ENCODE measurements at regions not wholly inside any gene's neighbourhood (a gene's known extent, or its start where the extent isn't known, plus 50 kb on each side); places are given as distances from the start of the nearest gene placed in this dataset.
"Not testable (repeated sequence)": the region's sequence is repeated elsewhere in the genome, so short reads cannot be mapped to it uniquely, and the experiment has no call there.

DNA sequence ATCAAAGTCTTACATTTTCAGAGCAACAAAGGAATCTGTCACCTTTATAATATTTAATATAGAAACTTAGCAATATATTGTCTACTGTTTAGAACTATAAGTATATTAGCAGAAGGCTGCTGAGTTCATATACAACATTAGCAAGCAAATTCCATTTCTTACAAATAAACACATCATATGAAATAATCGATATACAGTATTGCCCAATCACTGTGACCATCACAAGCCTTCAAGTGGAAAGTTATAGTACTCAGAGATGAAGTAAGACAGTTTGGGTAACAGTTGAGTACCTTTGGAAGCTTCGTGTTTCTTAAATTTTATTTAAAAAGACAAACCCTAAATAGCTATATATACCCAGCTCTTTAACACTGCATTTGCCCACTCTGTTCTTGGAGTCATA, 135.2 kb upstream of the IRX1 start:
- intact Hi-C loops (cut with DNase I) = no loop called here
- Histone ChIP-seq H3K9me3 (no peaks in the 10 kb centered on the region), H3K27ac (no peak overlapping the region), H3K4me1 (replicated peaks) (no peaks in the 10 kb centered on the region), H3K27me3 (replicated peaks; ENCODE audit: insufficient read depth) (no peaks in the 10 kb centered on the region), H3K4me3 (no peak overlapping the region), H3K36me3 (no peaks in the 10 kb centered on the region)
- TF ChIP-seq POLR2A (IDR thresholded peaks at IDR 0.05) (no peak), POLR2AphosphoS5 (IDR thresholded peaks at IDR 0.05) (no peak)
- TF ChIP-seq, protein P1, sequence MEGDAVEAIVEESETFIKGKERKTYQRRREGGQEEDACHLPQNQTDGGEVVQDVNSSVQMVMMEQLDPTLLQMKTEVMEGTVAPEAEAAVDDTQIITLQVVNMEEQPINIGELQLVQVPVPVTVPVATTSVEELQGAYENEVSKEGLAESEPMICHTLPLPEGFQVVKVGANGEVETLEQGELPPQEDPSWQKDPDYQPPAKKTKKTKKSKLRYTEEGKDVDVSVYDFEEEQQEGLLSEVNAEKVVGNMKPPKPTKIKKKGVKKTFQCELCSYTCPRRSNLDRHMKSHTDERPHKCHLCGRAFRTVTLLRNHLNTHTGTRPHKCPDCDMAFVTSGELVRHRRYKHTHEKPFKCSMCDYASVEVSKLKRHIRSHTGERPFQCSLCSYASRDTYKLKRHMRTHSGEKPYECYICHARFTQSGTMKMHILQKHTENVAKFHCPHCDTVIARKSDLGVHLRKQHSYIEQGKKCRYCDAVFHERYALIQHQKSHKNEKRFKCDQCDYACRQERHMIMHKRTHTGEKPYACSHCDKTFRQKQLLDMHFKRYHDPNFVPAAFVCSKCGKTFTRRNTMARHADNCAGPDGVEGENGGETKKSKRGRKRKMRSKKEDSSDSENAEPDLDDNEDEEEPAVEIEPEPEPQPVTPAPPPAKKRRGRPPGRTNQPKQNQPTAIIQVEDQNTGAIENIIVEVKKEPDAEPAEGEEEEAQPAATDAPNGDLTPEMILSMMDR (IDR thresholded peaks at IDR 0.05) = no peak
- no peak for DNase-seq (ENCODE audit: low spot score)
- WGBS = 86% methylated on average over 2 of the region's 2 CpGs

DNA sequence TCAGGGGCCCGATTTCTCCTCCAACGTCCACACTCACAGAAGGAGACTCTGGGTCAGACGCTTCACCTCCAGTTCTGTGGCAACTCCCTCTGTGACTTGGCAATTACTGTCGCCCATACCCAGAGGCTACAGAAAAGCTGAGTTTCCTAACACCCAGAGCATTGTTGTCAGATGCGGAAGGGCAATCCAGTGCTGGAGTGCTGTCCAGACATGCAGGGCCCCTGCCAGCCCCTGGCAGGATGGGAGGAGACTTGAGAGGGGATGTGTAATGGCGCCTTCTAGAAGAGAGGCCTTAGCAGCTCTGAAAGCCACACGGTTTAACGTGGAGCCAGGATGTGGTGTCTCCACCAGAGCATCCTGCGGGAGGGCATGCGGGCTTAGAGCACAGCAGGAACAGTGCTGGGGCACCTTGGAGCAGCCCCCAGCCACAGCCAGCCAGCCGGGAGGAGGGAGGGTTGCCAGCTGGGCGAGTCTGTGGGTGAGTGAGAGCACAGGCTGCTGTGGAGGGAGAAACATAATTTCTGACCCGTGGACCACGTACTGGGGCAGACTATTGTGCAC, 139.4 kb upstream of the IRX1 start:
- Histone ChIP-seq H3K27me3 (replicated peaks; ENCODE audit: insufficient read depth) (no peaks in the 10 kb centered on the region), H3K4me1 (replicated peaks) (no peaks in the 10 kb centered on the region), H3K36me3 (no peaks in the 10 kb centered on the region), H3K27ac (no peak overlapping the region), H3K4me3 (no peak overlapping the region), H3K9me3 (no peaks in the 10 kb centered on the region)
- intact Hi-C loops (cut with DNase I) = no loop called here
- TF ChIP-seq POLR2A (IDR thresholded peaks at IDR 0.05) (no peak), POLR2AphosphoS5 (IDR thresholded peaks at IDR 0.05) (no peak)
- TF ChIP-seq, protein P1 (IDR thresholded peaks at IDR 0.05) = no peak
- no peak for DNase-seq (ENCODE audit: low spot score)
- WGBS = 46% methylated on average over 14 of the region's 14 CpGs

DNA sequence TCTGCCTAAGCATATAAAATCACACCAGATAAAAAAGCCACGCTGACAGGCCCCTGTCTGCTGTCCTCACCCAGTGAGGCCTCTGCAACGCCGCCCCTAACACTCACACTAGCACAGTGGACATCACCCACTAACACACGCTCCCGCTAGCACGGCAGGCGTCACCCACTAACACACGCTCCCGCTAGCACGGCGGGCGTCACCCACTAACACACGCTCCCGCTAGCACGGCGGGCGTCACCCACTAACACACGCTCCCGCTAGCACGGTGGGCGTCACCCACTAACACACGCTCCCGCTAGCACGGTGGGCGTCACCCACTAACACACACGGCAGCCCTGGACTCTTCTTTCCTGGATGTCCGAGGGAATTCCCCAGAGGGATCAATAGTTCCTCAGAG, 141.6 kb upstream of the IRX1 start:
- intact Hi-C loops (cut with DNase I); DNase-seq (ENCODE audit: low spot score); H3K4me3 ChIP-seq; H3K9me3 ChIP-seq; H3K36me3 ChIP-seq; H3K27me3 ChIP-seq (replicated peaks; ENCODE audit: insufficient read depth); H3K4me1 ChIP-seq (replicated peaks); H3K27ac ChIP-seq: not testable (repeated sequence)
- 92% methylated on average over 27 of the region's 27 CpGs for WGBS

DNA sequence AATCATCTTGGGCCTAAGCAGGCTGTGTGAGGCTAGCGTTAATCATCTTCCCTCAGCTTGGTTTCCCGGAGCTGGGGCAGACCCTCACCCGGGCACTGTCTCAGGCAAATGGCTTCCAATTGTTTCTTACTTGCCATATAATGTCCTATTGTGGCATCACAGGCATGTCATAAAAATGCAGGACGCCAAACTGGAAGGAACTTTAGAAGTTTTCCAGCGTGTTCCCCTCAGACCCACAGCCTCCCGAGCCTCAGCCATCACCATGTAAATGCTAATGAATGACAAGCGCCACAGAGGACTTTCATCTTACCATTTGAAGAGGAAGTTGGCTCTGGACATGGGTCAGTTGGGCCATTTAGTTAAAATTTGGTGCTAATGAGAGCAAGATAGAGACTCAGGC, 143.0 kb upstream of the IRX1 start:
- Histone ChIP-seq H3K9me3 (no peaks in the 10 kb centered on the region), H3K27ac (no peak overlapping the region), H3K4me3 (no peak overlapping the region), H3K36me3 (no peaks in the 10 kb centered on the region), H3K27me3 (replicated peaks; ENCODE audit: insufficient read depth) (no peaks in the 10 kb centered on the region), H3K4me1 (replicated peaks) (no peaks in the 10 kb centered on the region)
- 89% methylated on average over 7 of the region's 7 CpGs for WGBS
- no peak for DNase-seq (ENCODE audit: low spot score)
- intact Hi-C loops (cut with DNase I) = no loop called here
- TF ChIP-seq POLR2AphosphoS5 (IDR thresholded peaks at IDR 0.05) = no peak
- TF ChIP-seq, protein P1 (IDR thresholded peaks at IDR 0.05) = no peak
- TF ChIP-seq POLR2A (IDR thresholded peaks at IDR 0.05) = no peak

DNA sequence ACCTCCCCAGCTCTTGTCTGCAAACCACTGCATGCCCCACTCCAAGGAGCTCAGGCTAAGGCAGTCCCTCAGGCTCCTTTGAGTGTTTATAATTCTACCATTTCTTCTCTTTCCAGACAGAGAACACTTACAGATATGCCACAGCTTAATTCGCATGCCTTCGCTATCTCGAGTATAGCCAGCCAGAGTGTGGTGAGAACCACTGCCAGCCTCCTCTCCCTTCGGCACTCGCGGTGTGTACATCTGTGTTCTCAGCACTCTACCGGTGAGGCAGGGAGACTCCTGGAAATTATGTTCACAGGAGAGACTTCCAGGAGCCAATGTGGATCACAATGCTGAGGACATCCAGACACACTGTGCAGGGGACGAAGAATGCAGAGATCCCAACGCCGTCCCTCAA, 143.7 kb upstream of the IRX1 start:
- no peak for DNase-seq (ENCODE audit: low spot score)
- Histone ChIP-seq H3K4me3 (no peak overlapping the region), H3K4me1 (replicated peaks) (no peaks in the 10 kb centered on the region), H3K9me3 (no peaks in the 10 kb centered on the region), H3K27ac (no peak overlapping the region), H3K27me3 (replicated peaks; ENCODE audit: insufficient read depth) (no peaks in the 10 kb centered on the region), H3K36me3 (no peaks in the 10 kb centered on the region)
- intact Hi-C loops (cut with DNase I) = no loop called here
- TF ChIP-seq, protein P1 (IDR thresholded peaks at IDR 0.05) = no peak
- TF ChIP-seq POLR2AphosphoS5 (IDR thresholded peaks at IDR 0.05) = no peak
- no peak for TF ChIP-seq POLR2A (IDR thresholded peaks at IDR 0.05)
- 96% methylated on average over 10 of the region's 10 CpGs for WGBS
